ENCODE measurements at regions not wholly inside any gene's neighbourhood (a gene's known extent, or its start where the extent isn't known, plus 50 kb on each side); places are given as distances from the start of the nearest gene placed in this dataset.

DNA sequence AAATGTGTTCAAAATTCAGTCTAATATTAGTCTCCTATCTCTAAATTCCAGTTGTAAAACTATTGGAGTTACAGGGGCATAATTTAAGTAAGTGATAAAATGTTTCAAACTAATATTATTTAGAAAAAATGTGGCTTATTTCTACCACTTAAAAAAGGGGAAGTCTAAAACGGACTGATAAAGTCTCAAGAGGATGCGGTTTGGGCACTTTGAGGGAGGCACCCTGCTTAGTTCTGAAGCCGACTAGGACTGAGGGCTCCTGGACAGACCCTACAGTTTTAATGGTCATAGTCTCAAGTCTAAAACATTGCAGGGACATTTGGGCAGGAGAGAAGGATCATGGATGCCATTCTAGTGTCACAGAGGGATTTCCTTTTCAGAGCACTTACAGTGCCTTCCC, 566.3 kb downstream of the NR2F2 start:
- no peak for TF ChIP-seq POLR2A (IDR thresholded peaks at IDR 0.05)
- TF ChIP-seq, protein P1, sequence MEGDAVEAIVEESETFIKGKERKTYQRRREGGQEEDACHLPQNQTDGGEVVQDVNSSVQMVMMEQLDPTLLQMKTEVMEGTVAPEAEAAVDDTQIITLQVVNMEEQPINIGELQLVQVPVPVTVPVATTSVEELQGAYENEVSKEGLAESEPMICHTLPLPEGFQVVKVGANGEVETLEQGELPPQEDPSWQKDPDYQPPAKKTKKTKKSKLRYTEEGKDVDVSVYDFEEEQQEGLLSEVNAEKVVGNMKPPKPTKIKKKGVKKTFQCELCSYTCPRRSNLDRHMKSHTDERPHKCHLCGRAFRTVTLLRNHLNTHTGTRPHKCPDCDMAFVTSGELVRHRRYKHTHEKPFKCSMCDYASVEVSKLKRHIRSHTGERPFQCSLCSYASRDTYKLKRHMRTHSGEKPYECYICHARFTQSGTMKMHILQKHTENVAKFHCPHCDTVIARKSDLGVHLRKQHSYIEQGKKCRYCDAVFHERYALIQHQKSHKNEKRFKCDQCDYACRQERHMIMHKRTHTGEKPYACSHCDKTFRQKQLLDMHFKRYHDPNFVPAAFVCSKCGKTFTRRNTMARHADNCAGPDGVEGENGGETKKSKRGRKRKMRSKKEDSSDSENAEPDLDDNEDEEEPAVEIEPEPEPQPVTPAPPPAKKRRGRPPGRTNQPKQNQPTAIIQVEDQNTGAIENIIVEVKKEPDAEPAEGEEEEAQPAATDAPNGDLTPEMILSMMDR (IDR thresholded peaks at IDR 0.05), result no peak
